ENCODE measurements at regions not wholly inside any gene's neighbourhood (a gene's known extent, or its start where the extent isn't known, plus 50 kb on each side); places are given as distances from the start of the nearest gene placed in this dataset.

GRCh38 chr9:83191154-83191553 lies 128.2 kb upstream of the RASEF start:
- TF ChIP-seq CTCF (IDR thresholded peaks at IDR 0.05) = no peak
- no peak for TF ChIP-seq POLR2AphosphoS5 (IDR thresholded peaks at IDR 0.05)
